OCI-LY1 (cell line): ENCODE measurements at regions not wholly inside any gene's neighbourhood (a gene's known extent, or its start where the extent isn't known, plus 50 kb on each side); places are given as distances from the start of the nearest gene placed in this dataset.

ENCODE experiments used
- H2AFZ ChIP-seq: fragments of 200-600 bp; sonication (generic), shearing (Covaris generic); 2 replicates; pipeline ENCODE4 v1.6.0; 2014; ENCODE audit warnings: antibody characterized with exemption, mild to moderate bottlenecking, low read length
- H3F3A ChIP-seq: fragments of 200-600 bp; sonication (generic), shearing (Covaris generic); 2 replicates; pipeline ENCODE4 v1.6.0; 2014; ENCODE audit warnings: mild to moderate bottlenecking, antibody characterized with exemption, low read length, moderate library complexity; ENCODE audit not compliant: insufficient read depth
- H3K27ac ChIP-seq: fragments of 200-600 bp; sonication (generic); 2 replicates; pipeline ENCODE4 v1.5.1; 2014; ENCODE audit warnings: low read length, mixed run types, mild to moderate bottlenecking, low read depth; ENCODE audit not compliant: poor library complexity, severe bottlenecking
- H3K27me3 ChIP-seq: fragments of 200-600 bp; sonication (generic); 2 replicates; pipeline ENCODE4 v1.6.0; 2014; ENCODE audit warnings: antibody characterized with exemption, mild to moderate bottlenecking, low read length, moderate library complexity; ENCODE audit not compliant: insufficient read depth
- H3K36me3 ChIP-seq: fragments of 200-600 bp; sonication (generic); 2 replicates; pipeline ENCODE4 v1.6.1; 2014; ENCODE audit warnings: mild to moderate bottlenecking, antibody characterized with exemption, low read length, moderate library complexity, mixed read lengths; ENCODE audit not compliant: insufficient read depth
- H3K4me1 ChIP-seq: fragments of 200-600 bp; sonication (generic); 2 replicates; pipeline ENCODE4 v1.5.1; 2014; ENCODE audit warnings: mild to moderate bottlenecking, low read length, moderate library complexity; ENCODE audit not compliant: insufficient read depth, severe bottlenecking
- H3K4me2 ChIP-seq: fragments of 200-600 bp; sonication (generic), shearing (Covaris generic); 2 replicates; pipeline ENCODE4 v1.6.1; 2014; ENCODE audit warnings: low read length
- H3K4me3 ChIP-seq: fragments of 200-600 bp; sonication (generic); 2 replicates; pipeline ENCODE4 v1.5.1; 2014; ENCODE audit warnings: low read length, low read depth, mild to moderate bottlenecking, mixed read lengths; ENCODE audit not compliant: poor library complexity, severe bottlenecking
- H3K79me2 ChIP-seq: fragments of 200-600 bp; shearing (Covaris generic); 2 replicates; pipeline ENCODE4 v1.6.1; 2016; ENCODE audit warnings: mixed run types, low read length, mixed read lengths; ENCODE audit not compliant: insufficient read depth
- H3K9ac ChIP-seq: fragments of 200-600 bp; sonication (generic), shearing (Covaris generic); 2 replicates; pipeline ENCODE4 v1.6.1; 2014; ENCODE audit warnings: mild to moderate bottlenecking, low read length, mixed read lengths
- H3K9me2 ChIP-seq: fragments of 200-600 bp; sonication (generic), shearing (Covaris generic); 2 replicates; pipeline ENCODE4 v1.6.1; 2014; ENCODE audit warnings: low read depth, mild to moderate bottlenecking, low read length, mixed read lengths
- H3K9me3 ChIP-seq: fragments of 200-600 bp; shearing (Covaris generic); 2 replicates; pipeline ENCODE4 v1.6.1; 2014; ENCODE audit warnings: low read length, mixed read lengths
- H4K20me1 ChIP-seq: fragments of 200-600 bp; sonication (generic), shearing (Covaris generic); 2 replicates; pipeline ENCODE4 v1.6.0; 2016; ENCODE audit warnings: mild to moderate bottlenecking, low read length; ENCODE audit not compliant: insufficient read depth
- EZH2 ChIP-seq: fragments of 200-600 bp; sonication (generic), shearing (Covaris generic); IDR thresholded peaks from 2 replicates; pipeline ENCODE4 v1.8.0; 2017; ENCODE audit warnings: borderline replicate concordance, mixed run types, mild to moderate bottlenecking, antibody characterized with exemption, low read length, moderate library complexity, mixed read lengths
- TF ChIP-seq, protein P1 (sequence below): fragments of 200-600 bp; sonication (generic), shearing (Covaris generic); IDR thresholded peaks from 2 replicates; pipeline ENCODE4 v1.5.1; 2017; ENCODE audit warnings: mild to moderate bottlenecking, antibody characterized with exemption, low read length, moderate library complexity, mixed read lengths

DNA sequence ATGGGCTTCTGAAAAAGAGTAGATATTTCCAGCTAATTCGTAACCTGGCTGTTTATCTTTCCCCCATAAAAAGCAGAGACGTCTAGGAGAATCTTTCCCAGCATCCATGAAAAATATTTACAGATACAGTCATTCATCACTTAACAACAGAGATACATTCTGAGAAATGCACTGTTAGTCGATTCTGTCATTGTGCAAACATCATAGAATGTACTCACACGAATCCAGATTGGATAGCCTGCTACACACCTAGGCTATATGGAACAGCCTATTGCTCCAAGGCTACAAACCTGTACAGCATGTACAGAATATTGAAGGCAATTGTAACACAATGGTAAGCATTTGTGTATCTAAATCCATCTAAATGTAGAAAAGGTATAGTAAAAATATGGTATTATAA lies 530.2 kb upstream of the NBEA start:
- H3K9ac ChIP-seq: no peak overlapping the region
- H3K4me3 ChIP-seq: no peak overlapping the region
- H3K27ac ChIP-seq: no peak overlapping the region
- no peak overlapping the region for H2AFZ ChIP-seq
- H3F3A ChIP-seq: no peaks in the 10 kb centered on the region
- no peaks in the 10 kb centered on the region for H3K79me2 ChIP-seq
- no peaks in the 10 kb centered on the region for H3K27me3 ChIP-seq
- TF ChIP-seq EZH2: no peak
- TF ChIP-seq, protein P1, sequence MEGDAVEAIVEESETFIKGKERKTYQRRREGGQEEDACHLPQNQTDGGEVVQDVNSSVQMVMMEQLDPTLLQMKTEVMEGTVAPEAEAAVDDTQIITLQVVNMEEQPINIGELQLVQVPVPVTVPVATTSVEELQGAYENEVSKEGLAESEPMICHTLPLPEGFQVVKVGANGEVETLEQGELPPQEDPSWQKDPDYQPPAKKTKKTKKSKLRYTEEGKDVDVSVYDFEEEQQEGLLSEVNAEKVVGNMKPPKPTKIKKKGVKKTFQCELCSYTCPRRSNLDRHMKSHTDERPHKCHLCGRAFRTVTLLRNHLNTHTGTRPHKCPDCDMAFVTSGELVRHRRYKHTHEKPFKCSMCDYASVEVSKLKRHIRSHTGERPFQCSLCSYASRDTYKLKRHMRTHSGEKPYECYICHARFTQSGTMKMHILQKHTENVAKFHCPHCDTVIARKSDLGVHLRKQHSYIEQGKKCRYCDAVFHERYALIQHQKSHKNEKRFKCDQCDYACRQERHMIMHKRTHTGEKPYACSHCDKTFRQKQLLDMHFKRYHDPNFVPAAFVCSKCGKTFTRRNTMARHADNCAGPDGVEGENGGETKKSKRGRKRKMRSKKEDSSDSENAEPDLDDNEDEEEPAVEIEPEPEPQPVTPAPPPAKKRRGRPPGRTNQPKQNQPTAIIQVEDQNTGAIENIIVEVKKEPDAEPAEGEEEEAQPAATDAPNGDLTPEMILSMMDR: no peak
- no peaks in the 10 kb centered on the region for H3K9me2 ChIP-seq
- H4K20me1 ChIP-seq: no peaks in the 10 kb centered on the region
- no peaks in the 10 kb centered on the region for H3K9me3 ChIP-seq
- H3K4me2 ChIP-seq: no peak overlapping the region
- no peaks in the 10 kb centered on the region for H3K4me1 ChIP-seq
- no peaks in the 10 kb centered on the region for H3K36me3 ChIP-seq

DNA sequence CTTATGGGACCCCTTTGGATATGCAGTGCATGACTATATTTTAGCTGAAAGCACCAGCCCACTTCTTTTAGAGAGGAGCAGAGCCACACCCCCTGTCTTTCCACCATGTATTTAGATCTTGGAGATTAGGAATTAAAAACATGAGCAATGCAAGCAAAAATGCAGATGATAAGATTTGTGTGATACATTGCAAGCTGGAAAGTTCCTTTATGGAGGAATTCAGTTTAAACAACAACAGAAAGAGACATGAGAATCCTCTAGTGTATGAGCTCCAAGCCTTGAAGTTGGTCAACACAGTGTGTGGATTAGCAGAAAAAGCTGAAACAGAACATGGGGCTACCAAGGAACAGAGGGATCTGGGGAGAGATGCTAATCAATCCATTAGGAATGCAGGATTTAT lies 529.8 kb upstream of the NBEA start:
- Histone ChIP-seq H3K9me2 (no peaks in the 10 kb centered on the region), H3K27me3 (no peaks in the 10 kb centered on the region), H3K27ac (no peak overlapping the region), H3K79me2 (no peaks in the 10 kb centered on the region), H3K9ac (no peak overlapping the region), H3K4me2 (no peak overlapping the region), H3F3A (no peaks in the 10 kb centered on the region), H3K9me3 (no peaks in the 10 kb centered on the region), H4K20me1 (no peaks in the 10 kb centered on the region), H3K36me3 (no peaks in the 10 kb centered on the region), H2AFZ (no peak overlapping the region), H3K4me3 (no peak overlapping the region), H3K4me1 (no peaks in the 10 kb centered on the region)
- TF ChIP-seq EZH2: no peak
- TF ChIP-seq, protein P1: no peak

DNA sequence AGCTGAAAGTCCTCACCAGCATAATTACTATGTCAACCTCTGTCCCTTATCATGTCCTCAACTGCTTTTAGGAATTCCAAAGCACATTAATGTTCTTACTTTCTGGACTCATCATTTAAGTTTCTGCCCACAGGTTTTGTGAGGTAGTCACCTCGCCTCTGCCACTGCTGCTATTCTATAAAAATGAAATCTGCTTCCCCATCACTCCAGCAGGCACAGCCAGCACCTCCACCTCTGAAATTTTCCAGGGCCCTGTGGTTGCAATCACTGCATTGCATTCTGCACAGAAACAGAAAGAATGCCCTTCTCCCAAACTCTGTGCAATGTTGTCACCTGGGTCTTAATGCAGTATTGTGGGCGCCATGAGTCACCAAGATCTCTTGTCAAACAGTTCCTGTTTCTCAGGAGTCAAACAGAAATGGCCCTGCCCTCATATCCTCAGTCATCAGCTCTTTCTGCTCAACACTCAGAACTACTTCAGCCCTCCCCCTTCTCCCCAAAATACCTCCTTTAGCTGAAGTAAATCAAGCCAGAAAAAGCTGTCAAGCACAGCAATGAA lies 529.2 kb upstream of the NBEA start:
- Histone ChIP-seq H3K36me3 (no peaks in the 10 kb centered on the region), H3K9me2 (no peaks in the 10 kb centered on the region), H3F3A (no peaks in the 10 kb centered on the region), H3K79me2 (no peaks in the 10 kb centered on the region), H3K4me3 (no peak overlapping the region), H3K27ac (no peak overlapping the region), H3K4me2 (no peak overlapping the region), H3K4me1 (no peaks in the 10 kb centered on the region), H3K9ac (no peak overlapping the region), H2AFZ (no peak overlapping the region), H3K9me3 (no peaks in the 10 kb centered on the region), H3K27me3 (no peaks in the 10 kb centered on the region), H4K20me1 (no peaks in the 10 kb centered on the region)
- no peak for TF ChIP-seq EZH2
- TF ChIP-seq, protein P1: no peak
